T-helper 2 cell treated with Interferon-gamma antibody and Interleukin-4, amounts not matched to agents 5 μg/mL and 100 μg/mL, for 36 hours (primary cell): ENCODE measurements at regions not wholly inside any gene's neighbourhood (a gene's known extent, or its start where the extent isn't known, plus 50 kb on each side); places are given as distances from the start of the nearest gene placed in this dataset.

Source experiments
- DNase-seq: peaks from one replicate; pipeline ENCODE4 v3.0.0; 2021; ENCODE audit warnings: low spot score
- H3K27ac Mint-ChIP-seq: one replicate; pipeline ENCODE4 v1.8.0; 2021; ENCODE audit warnings: mild to moderate bottlenecking, mixed read lengths
- H3K27me3 Mint-ChIP-seq: one replicate; pipeline ENCODE4 v1.8.0; 2021; ENCODE audit warnings: low read depth, mixed read lengths
- H3K36me3 Mint-ChIP-seq: one replicate; pipeline ENCODE4 v1.8.0; 2021; ENCODE audit warnings: low read depth, mixed read lengths
- H3K4me1 Mint-ChIP-seq: one replicate; pipeline ENCODE4 v1.8.0; 2021; ENCODE audit warnings: low read depth, mixed read lengths
- H3K4me3 Mint-ChIP-seq: one replicate; pipeline ENCODE4 v1.8.0; 2022; ENCODE audit warnings: mild to moderate bottlenecking, moderate library complexity, mixed read lengths
- H3K9me3 Mint-ChIP-seq: one replicate; pipeline ENCODE4 v1.8.0; 2021; ENCODE audit warnings: mixed read lengths

- H3K36me3 Mint-ChIP-seq, result no peaks in the 10 kb centered on the region
- H3K4me1 Mint-ChIP-seq, result no peaks in the 10 kb centered on the region
- peaks cover 3% of the 10 kb centered on the region for H3K9me3 Mint-ChIP-seq
- no peaks in the 10 kb centered on the region for H3K27me3 Mint-ChIP-seq
- no peak overlapping the region for H3K4me3 Mint-ChIP-seq
- no peak overlapping the region for H3K27ac Mint-ChIP-seq
- no peak for DNase-seq
Measured at GRCh38 chr12:125487336-125487735, 422.1 kb downstream of the AACS start.

- H3K9me3 Mint-ChIP-seq, result peaks cover 8% of the 10 kb centered on the region
- no peak for DNase-seq
- H3K36me3 Mint-ChIP-seq, result no peaks in the 10 kb centered on the region
- H3K27me3 Mint-ChIP-seq, result no peaks in the 10 kb centered on the region
- H3K27ac Mint-ChIP-seq, result no peak overlapping the region
- H3K4me3 Mint-ChIP-seq, result no peak overlapping the region
- no peaks in the 10 kb centered on the region for H3K4me1 Mint-ChIP-seq
Measured at GRCh38 chr12:125491553-125491952, 426.3 kb downstream of the AACS start.

DNA sequence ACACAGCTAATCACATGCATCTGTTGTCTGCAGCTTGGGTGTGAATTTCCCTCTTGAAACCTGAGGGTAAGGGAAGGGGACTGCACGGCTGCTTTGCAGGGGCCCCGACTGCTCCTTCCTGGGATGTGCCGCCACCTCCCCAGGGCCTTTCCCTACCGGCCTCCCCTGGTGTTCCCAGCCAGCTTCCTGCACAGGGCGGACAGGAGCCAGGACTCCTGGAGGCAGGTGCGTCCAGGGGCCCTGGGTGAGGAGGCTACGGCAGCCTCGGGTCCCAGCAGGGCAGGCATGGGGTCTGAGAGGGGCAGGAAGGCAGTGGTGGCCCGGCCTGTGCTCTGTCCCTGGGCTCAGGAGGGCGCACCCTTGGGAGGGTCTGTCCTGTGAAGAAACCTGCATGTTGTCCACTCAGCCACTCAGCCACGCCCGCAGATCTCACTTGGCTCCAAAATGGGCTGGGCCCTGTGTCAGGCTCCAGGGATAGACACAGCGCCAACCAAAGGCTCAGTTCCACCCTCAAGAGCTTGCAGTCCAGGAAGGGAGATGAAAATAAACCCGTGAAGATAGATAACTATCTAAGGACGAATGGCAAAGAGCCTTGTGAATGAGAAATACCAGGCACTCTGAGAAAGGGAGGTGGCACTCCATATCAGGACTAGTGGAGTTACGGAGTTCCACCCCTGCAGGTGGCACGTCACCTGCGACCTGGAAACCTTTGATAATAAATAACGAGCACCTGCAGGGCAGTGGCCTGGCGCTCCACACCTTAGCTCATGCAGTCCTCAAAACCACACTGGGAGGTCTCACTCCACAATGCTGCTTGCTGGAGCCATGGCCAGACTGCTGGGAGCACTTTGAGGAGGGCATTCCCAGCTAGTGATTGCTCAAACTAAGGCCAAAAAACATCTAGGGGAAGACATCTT, 427.4 kb downstream of the AACS start:
- Mint-ChIP-seq H3K36me3 (no peaks in the 10 kb centered on the region), H3K27ac (no peak overlapping the region), H3K9me3 (peaks cover 8% of the 10 kb centered on the region), H3K27me3 (no peaks in the 10 kb centered on the region), H3K4me1 (no peaks in the 10 kb centered on the region), H3K4me3 (no peak overlapping the region)
- DNase-seq, result no peak

- no peak for DNase-seq
- Mint-ChIP-seq H3K4me3 (no peak overlapping the region), H3K4me1 (no peaks in the 10 kb centered on the region), H3K27ac (no peak overlapping the region), H3K36me3 (no peaks in the 10 kb centered on the region), H3K27me3 (no peaks in the 10 kb centered on the region), H3K9me3 (peaks cover 5% of the 10 kb centered on the region)
Measured at GRCh38 chr12:125493704-125494308, 428.6 kb downstream of the AACS start.

DNA sequence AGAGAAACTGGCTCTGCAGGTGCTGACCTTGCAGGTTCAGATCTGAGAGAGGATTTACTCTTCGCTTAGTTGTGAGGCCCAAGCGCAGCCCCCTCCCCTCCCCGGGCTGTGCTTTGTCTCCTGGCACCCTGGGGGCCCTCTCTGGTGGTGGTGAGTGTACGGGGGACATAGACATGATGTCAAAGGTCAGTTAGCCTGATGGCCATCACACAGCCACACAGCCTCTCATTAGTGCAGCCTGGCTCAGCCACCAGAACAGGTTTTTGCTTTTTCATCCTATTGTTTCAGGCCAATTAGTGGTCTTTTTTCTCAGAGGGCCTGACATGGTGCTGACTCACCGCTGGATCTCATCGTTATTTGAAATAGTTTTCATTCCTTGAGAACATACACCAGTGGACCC, 437.9 kb downstream of the AACS start:
- DNase-seq, result no peak
- H3K27me3 Mint-ChIP-seq, result no peaks in the 10 kb centered on the region
- no peaks in the 10 kb centered on the region for H3K36me3 Mint-ChIP-seq
- H3K4me1 Mint-ChIP-seq, result no peaks in the 10 kb centered on the region
- no peaks in the 10 kb centered on the region for H3K9me3 Mint-ChIP-seq
- no peak overlapping the region for H3K4me3 Mint-ChIP-seq
- H3K27ac Mint-ChIP-seq, result no peak overlapping the region

- Mint-ChIP-seq H3K9me3 (no peaks in the 10 kb centered on the region), H3K4me1 (no peaks in the 10 kb centered on the region), H3K27me3 (no peaks in the 10 kb centered on the region), H3K27ac (no peak overlapping the region), H3K4me3 (no peak overlapping the region), H3K36me3 (no peaks in the 10 kb centered on the region)
- no peak for DNase-seq
Measured at GRCh38 chr12:125509195-125509594, 444.0 kb downstream of the AACS start.

GRCh38 chr12:125512541-125513298, 447.5 kb downstream of the AACS start:
- DNase-seq, result no peak
- H3K36me3 Mint-ChIP-seq, result no peaks in the 10 kb centered on the region
- H3K4me3 Mint-ChIP-seq, result no peak overlapping the region
- no peaks in the 10 kb centered on the region for H3K27me3 Mint-ChIP-seq
- H3K27ac Mint-ChIP-seq, result no peak overlapping the region
- H3K4me1 Mint-ChIP-seq, result no peaks in the 10 kb centered on the region
- H3K9me3 Mint-ChIP-seq, result no peaks in the 10 kb centered on the region

DNA sequence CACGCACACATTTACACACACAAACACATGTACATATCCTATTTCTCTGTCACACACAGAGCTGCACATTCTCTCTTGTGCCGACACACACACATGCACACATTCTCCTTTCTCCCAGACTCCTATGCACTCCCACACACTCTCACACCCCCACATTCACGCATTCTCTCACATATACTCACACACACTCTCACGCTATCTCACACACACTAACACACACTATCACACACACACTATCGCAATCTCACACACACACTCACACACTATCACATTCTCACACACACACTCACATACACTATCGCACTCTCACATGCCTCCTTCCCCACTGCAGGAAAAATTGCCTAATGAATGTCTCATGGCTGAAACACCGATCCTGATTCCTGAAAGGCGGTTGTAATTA, 450.7 kb downstream of the AACS start:
- no peaks in the 10 kb centered on the region for H3K4me1 Mint-ChIP-seq
- no peaks in the 10 kb centered on the region for H3K36me3 Mint-ChIP-seq
- no peak overlapping the region for H3K27ac Mint-ChIP-seq
- no peak overlapping the region for H3K4me3 Mint-ChIP-seq
- DNase-seq, result no peak
- peaks cover 3% of the 10 kb centered on the region for H3K9me3 Mint-ChIP-seq
- H3K27me3 Mint-ChIP-seq, result no peaks in the 10 kb centered on the region

- Mint-ChIP-seq H3K27me3 (no peaks in the 10 kb centered on the region), H3K36me3 (no peaks in the 10 kb centered on the region)
Measured at GRCh38 chr12:125518074-125518473, 452.8 kb downstream of the AACS start.

DNA sequence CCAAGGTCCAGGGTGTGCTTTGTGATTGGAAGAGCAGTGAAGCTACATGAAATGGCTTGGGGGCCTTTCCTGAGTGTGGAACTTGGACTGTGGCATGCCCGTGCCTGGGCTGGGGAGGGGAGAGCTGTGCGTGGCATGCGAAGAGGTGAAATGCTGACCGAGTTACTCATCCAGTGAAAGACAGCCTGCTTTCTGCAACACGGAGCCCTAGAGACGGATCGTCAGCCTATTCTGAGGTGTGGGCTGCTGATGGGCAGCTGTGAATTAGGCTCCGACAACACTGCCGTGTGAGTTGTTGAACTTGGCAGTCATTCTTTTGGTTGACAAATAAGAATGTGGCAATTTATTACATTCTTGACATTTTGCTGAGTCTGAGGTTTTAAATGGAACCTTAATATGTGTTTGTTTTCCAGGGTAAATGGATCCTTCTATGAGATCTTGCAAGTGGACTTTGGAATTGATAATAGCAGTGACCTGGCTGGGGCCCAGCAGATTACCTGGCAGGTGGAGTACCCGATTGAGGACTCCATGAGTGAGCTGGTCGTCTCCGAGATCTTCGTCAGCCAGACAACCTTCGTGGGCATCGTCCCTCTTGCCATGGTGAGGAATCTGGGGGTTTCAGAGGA, 453.9 kb downstream of the AACS start:
- no peak for DNase-seq
- no peaks in the 10 kb centered on the region for H3K4me1 Mint-ChIP-seq
- peaks cover 29% of the 10 kb centered on the region for H3K9me3 Mint-ChIP-seq
- H3K27me3 Mint-ChIP-seq, result no peaks in the 10 kb centered on the region
- no peak overlapping the region for H3K27ac Mint-ChIP-seq
- H3K36me3 Mint-ChIP-seq, result no peaks in the 10 kb centered on the region
- no peak overlapping the region for H3K4me3 Mint-ChIP-seq

More at GRCh38 chr12:125518074-125518473, 452.8 kb downstream of the AACS start:
- Mint-ChIP-seq H3K27ac (no peak overlapping the region), H3K4me1 (no peaks in the 10 kb centered on the region), H3K4me3 (no peak overlapping the region), H3K9me3 (peaks cover 19% of the 10 kb centered on the region)
- DNase-seq, result no peak

GRCh38 chr12:125525879-125526278, 460.6 kb downstream of the AACS start:
- Mint-ChIP-seq H3K27ac (no peak overlapping the region), H3K9me3 (peaks cover 33% of the 10 kb centered on the region), H3K4me1 (no peaks in the 10 kb centered on the region), H3K4me3 (no peak overlapping the region), H3K27me3 (no peaks in the 10 kb centered on the region), H3K36me3 (no peaks in the 10 kb centered on the region)
- no peak for DNase-seq

DNA sequence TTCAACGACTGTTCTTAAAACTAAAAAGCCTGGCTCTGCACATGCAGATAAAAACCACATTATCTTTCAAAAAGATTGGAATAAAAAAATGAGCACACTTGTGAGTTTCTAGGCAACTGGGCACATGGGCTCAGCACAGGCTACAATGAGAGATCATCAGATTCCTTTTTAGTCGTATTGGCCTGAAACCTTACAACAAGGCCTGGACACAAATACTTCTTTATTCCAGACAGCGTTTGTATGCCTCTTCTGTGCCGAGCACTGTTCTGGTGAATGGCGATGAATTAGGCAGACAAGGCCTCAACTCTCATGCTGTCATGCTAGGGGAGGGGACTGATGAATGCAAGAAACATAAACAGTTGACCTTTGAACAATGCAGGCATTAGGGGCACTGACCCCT, 463.0 kb downstream of the AACS start:
- Mint-ChIP-seq H3K36me3 (no peaks in the 10 kb centered on the region), H3K4me1 (no peaks in the 10 kb centered on the region), H3K27ac (no peak overlapping the region), H3K4me3 (no peak overlapping the region), H3K27me3 (no peaks in the 10 kb centered on the region), H3K9me3 (peaks cover 15% of the 10 kb centered on the region)
- no peak for DNase-seq

DNA sequence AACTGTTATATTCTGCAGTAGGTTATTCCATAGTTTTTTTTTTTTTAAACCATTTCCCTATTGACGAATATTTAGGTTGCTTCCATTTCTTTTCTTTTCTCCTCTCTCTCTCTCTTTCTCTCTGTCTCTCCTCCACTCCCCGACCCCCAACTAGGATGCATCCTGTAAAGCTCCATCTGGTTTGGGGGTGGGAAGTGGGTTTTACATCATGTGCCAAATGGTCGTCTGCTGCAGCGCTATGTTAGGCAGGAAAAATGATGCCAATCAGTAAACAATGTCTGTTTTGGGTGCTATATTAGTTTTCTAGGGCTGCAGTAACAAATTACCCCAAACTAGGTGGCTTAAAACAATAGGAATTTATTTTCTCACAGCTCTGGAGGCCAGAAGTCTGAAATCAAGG, 465.0 kb downstream of the AACS start:
- no peak for DNase-seq
- no peaks in the 10 kb centered on the region for H3K27me3 Mint-ChIP-seq
- H3K27ac Mint-ChIP-seq, result no peak overlapping the region
- no peaks in the 10 kb centered on the region for H3K4me1 Mint-ChIP-seq
- H3K9me3 Mint-ChIP-seq, result no peaks in the 10 kb centered on the region
- no peak overlapping the region for H3K4me3 Mint-ChIP-seq
- no peaks in the 10 kb centered on the region for H3K36me3 Mint-ChIP-seq

GRCh38 chr12:125530876-125531275, 465.6 kb downstream of the AACS start:
- H3K36me3 Mint-ChIP-seq, result no peaks in the 10 kb centered on the region
- H3K4me3 Mint-ChIP-seq, result no peak overlapping the region
- H3K9me3 Mint-ChIP-seq, result no peaks in the 10 kb centered on the region
- H3K4me1 Mint-ChIP-seq, result no peaks in the 10 kb centered on the region
- no peak overlapping the region for H3K27ac Mint-ChIP-seq
- H3K27me3 Mint-ChIP-seq, result no peaks in the 10 kb centered on the region
- DNase-seq, result no peak
